ENCODE measurements at regions not wholly inside any gene's neighbourhood (a gene's known extent, or its start where the extent isn't known, plus 50 kb on each side); places are given as distances from the start of the nearest gene placed in this dataset.

DNA sequence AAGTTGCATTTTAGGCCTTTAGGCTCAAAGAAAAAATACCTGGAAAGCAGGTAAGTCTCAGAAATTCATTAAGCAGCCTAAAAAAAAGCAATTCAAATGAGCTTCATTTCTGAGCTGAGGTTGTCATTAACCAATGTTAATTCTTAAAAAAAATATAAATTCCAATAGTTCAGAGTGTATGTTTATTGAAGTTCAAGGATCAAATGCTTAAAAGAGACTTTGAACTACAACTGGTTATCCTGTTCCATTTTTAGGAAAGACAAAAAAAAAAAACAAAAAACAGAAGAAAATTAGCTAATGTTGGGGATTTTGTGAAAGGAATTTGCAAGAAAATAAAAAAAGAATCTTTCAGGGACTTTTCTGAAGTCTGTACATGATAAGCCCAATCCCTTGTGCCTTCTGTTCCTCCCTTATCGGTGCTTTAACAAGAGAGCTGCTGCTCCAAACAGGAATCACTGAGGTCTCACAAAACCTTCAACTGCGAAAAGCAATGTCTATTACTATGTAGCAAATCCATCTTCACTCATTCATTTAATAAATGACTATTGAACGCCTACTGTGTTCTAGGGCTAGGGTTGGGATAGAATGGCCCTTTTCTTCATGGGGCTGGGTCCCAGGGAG lies 90.3 kb downstream of the FOXF2 start:
- H3K9me3 ChIP-seq (ENCODE audit: control insufficient read depth in 1 of 2, insufficient read depth in 1 of 2, low read length in 2 of 2): no peaks in the 10 kb centered on the region
- CTCF ChIA-PET: no interaction called here
- Mint-ChIP-seq H3K4me3 (no peak overlapping the region), H3K9me3 (no peaks in the 10 kb centered on the region), H3K36me3 (ENCODE audit: low read depth) (no peaks in the 10 kb centered on the region), H3K4me1 (ENCODE audit: low read depth) (no peaks in the 10 kb centered on the region), H3K27me3 (peaks cover 35% of the 10 kb centered on the region), H3K27ac (no peak overlapping the region)
- no peak overlapping the region for H3K27ac ChIP-seq (ENCODE audit: low read depth in 1 of 2, low read length in 2 of 2)
- H3K4me3 ChIP-seq (ENCODE audit: low read length): no peak overlapping the region
- ATAC-seq (ENCODE audit: poor library complexity) (no peak), DNase-seq (no peak)
- POLR2A ChIA-PET: no interaction called here
- no peaks in the 10 kb centered on the region for H3K36me3 ChIP-seq (ENCODE audit: insufficient read depth, low read length)
- TF ChIP-seq, protein P1, sequence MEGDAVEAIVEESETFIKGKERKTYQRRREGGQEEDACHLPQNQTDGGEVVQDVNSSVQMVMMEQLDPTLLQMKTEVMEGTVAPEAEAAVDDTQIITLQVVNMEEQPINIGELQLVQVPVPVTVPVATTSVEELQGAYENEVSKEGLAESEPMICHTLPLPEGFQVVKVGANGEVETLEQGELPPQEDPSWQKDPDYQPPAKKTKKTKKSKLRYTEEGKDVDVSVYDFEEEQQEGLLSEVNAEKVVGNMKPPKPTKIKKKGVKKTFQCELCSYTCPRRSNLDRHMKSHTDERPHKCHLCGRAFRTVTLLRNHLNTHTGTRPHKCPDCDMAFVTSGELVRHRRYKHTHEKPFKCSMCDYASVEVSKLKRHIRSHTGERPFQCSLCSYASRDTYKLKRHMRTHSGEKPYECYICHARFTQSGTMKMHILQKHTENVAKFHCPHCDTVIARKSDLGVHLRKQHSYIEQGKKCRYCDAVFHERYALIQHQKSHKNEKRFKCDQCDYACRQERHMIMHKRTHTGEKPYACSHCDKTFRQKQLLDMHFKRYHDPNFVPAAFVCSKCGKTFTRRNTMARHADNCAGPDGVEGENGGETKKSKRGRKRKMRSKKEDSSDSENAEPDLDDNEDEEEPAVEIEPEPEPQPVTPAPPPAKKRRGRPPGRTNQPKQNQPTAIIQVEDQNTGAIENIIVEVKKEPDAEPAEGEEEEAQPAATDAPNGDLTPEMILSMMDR (IDR thresholded peaks at IDR 0.05): no peak
- intact Hi-C loops (cut with DNase I, micrococcal nuclease): no loop called here
- H3K27me3 ChIP-seq (ENCODE audit: control insufficient read depth in 1 of 2, insufficient read depth in 2 of 2, low read length in 2 of 2): peaks cover 0 to 8% of the 10 kb centered on the region in 2 experiments
- no peaks in the 10 kb centered on the region for H3K4me1 ChIP-seq (ENCODE audit: insufficient read depth, low read length)

DNA sequence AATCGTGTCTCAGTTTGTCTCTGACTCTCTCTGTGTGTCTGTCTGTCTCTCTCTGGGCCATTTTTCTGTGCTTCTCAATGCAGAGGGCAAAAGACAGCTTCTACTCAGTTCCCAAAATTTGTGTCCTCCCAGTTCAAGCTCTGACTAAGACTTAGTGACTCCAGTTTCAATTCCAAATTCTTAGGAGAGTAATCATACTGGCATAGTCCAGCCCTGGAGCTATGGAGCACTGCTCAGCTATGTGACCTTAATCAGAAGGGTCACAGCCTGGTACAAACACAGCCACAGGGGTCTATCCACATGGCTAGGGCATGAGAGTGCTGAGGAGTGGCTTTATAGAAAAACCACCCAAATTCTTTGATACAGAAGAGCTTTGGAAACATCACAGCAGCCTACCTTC lies 91.9 kb downstream of the FOXF2 start:
- TF ChIP-seq, protein P1 (IDR thresholded peaks at IDR 0.05): no peak
- DNase-seq (no peak), ATAC-seq (ENCODE audit: poor library complexity) (no peak)
- no peak overlapping the region for H3K27ac ChIP-seq (ENCODE audit: low read depth in 1 of 2, low read length in 2 of 2)
- POLR2A ChIA-PET: no interaction called here
- H3K27me3 ChIP-seq (ENCODE audit: control insufficient read depth in 1 of 2, insufficient read depth in 2 of 2, low read length in 2 of 2): peaks cover 0 to 8% of the 10 kb centered on the region in 2 experiments
- H3K36me3 ChIP-seq (ENCODE audit: insufficient read depth, low read length): no peaks in the 10 kb centered on the region
- H3K4me1 ChIP-seq (ENCODE audit: insufficient read depth, low read length): no peaks in the 10 kb centered on the region
- intact Hi-C loops (cut with DNase I, micrococcal nuclease): no loop called here
- no peaks in the 10 kb centered on the region for H3K9me3 ChIP-seq (ENCODE audit: control insufficient read depth in 1 of 2, insufficient read depth in 1 of 2, low read length in 2 of 2)
- H3K4me1 Mint-ChIP-seq (ENCODE audit: low read depth): no peaks in the 10 kb centered on the region
- H3K9me3 Mint-ChIP-seq: no peaks in the 10 kb centered on the region
- CTCF ChIA-PET: no interaction called here
- H3K27me3 Mint-ChIP-seq: peaks cover 30% of the 10 kb centered on the region
- no peak overlapping the region for H3K4me3 Mint-ChIP-seq
- H3K27ac Mint-ChIP-seq: no peak overlapping the region
- no peak overlapping the region for H3K4me3 ChIP-seq (ENCODE audit: low read length)
- no peaks in the 10 kb centered on the region for H3K36me3 Mint-ChIP-seq (ENCODE audit: low read depth)

DNA sequence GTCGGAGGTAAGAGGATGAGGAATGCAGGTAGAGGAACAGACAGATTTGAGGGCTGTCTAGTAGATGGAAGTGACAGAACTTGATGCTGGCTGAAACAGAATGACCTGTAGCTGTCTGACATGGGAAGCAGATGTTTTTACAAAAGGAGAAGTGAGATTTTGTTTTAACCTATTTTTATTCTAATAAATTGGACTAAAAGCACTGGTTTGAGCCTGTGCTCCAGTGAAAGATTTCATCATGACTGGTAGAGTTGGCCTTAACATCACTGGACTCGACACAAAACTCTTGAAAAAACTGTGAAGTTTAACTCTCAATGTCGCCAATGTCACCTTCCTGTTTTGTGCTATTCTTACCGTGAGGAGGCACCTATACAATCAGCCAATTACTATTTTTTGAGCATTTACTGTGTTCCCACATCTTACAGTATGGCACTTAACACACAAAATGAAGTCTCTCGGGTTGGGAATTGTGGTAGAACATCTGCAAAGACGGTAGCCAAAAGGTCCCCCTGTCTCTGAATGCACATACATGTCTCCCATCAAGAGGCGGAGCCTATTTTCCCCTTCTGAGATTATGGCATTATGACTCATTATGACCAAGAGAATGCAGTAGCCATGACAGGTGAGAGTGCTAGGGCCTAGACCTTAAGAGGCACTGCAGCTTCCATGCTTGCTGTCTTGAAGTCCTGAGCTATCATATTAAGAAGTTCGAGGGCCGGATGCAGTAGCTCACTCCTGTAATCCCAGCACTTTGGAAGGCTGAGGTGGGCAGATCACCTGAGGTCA lies 93.2 kb downstream of the FOXF2 start:
- H3K27me3 ChIP-seq (ENCODE audit: control insufficient read depth in 1 of 2, insufficient read depth in 2 of 2, low read length in 2 of 2): peaks cover 0 to 8% of the 10 kb centered on the region in 2 experiments
- H3K4me3 Mint-ChIP-seq: no peak overlapping the region
- H3K27ac Mint-ChIP-seq: no peak overlapping the region
- ATAC-seq (ENCODE audit: poor library complexity) (no peak), DNase-seq (no peak)
- CTCF ChIA-PET: no interaction called here
- intact Hi-C loops (cut with DNase I, micrococcal nuclease): no loop called here
- no peaks in the 10 kb centered on the region for H3K9me3 Mint-ChIP-seq
- H3K9me3 ChIP-seq (ENCODE audit: control insufficient read depth in 1 of 2, insufficient read depth in 1 of 2, low read length in 2 of 2): no peaks in the 10 kb centered on the region
- no peaks in the 10 kb centered on the region for H3K4me1 ChIP-seq (ENCODE audit: insufficient read depth, low read length)
- no peaks in the 10 kb centered on the region for H3K4me1 Mint-ChIP-seq (ENCODE audit: low read depth)
- H3K27me3 Mint-ChIP-seq: peaks cover 30% of the 10 kb centered on the region
- POLR2A ChIA-PET: no interaction called here
- TF ChIP-seq, protein P1 (IDR thresholded peaks at IDR 0.05): no peak
- no peak overlapping the region for H3K4me3 ChIP-seq (ENCODE audit: low read length)
- H3K36me3 Mint-ChIP-seq (ENCODE audit: low read depth): no peaks in the 10 kb centered on the region
- H3K27ac ChIP-seq (ENCODE audit: low read depth in 1 of 2, low read length in 2 of 2): no peak overlapping the region
- H3K36me3 ChIP-seq (ENCODE audit: insufficient read depth, low read length): no peaks in the 10 kb centered on the region

Measured in CD4-positive, alpha-beta T cell (primary cell).